ENCODE measurements at regions not wholly inside any gene's neighbourhood (a gene's known extent, or its start where the extent isn't known, plus 50 kb on each side); places are given as distances from the start of the nearest gene placed in this dataset.

GRCh38 chr12:108029051-108029835 lies 99.8 kb upstream of the WSCD2 start:
- no peaks in the 10 kb centered on the region for H3K36me3 Mint-ChIP-seq (ENCODE audit: insufficient read depth)
- no peaks in the 10 kb centered on the region for H3K4me1 Mint-ChIP-seq (ENCODE audit: low read depth)
- H3K4me3 Mint-ChIP-seq (ENCODE audit: low read depth): no peak overlapping the region
- H3K27me3 Mint-ChIP-seq: peaks cover 38% of the 10 kb centered on the region
- no peak overlapping the region for H3K27ac Mint-ChIP-seq
- no peak for DNase-seq (ENCODE audit: low spot score, unreplicated experiment)
- no peaks in the 10 kb centered on the region for H3K9me3 Mint-ChIP-seq (ENCODE audit: low read depth)
- TF ChIP-seq, protein P1, sequence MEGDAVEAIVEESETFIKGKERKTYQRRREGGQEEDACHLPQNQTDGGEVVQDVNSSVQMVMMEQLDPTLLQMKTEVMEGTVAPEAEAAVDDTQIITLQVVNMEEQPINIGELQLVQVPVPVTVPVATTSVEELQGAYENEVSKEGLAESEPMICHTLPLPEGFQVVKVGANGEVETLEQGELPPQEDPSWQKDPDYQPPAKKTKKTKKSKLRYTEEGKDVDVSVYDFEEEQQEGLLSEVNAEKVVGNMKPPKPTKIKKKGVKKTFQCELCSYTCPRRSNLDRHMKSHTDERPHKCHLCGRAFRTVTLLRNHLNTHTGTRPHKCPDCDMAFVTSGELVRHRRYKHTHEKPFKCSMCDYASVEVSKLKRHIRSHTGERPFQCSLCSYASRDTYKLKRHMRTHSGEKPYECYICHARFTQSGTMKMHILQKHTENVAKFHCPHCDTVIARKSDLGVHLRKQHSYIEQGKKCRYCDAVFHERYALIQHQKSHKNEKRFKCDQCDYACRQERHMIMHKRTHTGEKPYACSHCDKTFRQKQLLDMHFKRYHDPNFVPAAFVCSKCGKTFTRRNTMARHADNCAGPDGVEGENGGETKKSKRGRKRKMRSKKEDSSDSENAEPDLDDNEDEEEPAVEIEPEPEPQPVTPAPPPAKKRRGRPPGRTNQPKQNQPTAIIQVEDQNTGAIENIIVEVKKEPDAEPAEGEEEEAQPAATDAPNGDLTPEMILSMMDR (IDR thresholded peaks at IDR 0.05; ENCODE audit: unreplicated experiment): no peak

- Mint-ChIP-seq H3K27ac (no peak overlapping the region), H3K36me3 (ENCODE audit: insufficient read depth) (no peaks in the 10 kb centered on the region), H3K4me1 (ENCODE audit: low read depth) (no peaks in the 10 kb centered on the region), H3K27me3 (peaks cover 48% of the 10 kb centered on the region), H3K9me3 (ENCODE audit: low read depth) (no peaks in the 10 kb centered on the region), H3K4me3 (ENCODE audit: low read depth) (no peak overlapping the region)
- TF ChIP-seq, protein P1 (IDR thresholded peaks at IDR 0.05; ENCODE audit: unreplicated experiment): no peak
- no peak for DNase-seq (ENCODE audit: low spot score, unreplicated experiment)
Measured at GRCh38 chr12:108033090-108033489, 96.0 kb upstream of the WSCD2 start.

- TF ChIP-seq, protein P1 (IDR thresholded peaks at IDR 0.05; ENCODE audit: unreplicated experiment): no peak
- H3K9me3 Mint-ChIP-seq (ENCODE audit: low read depth): no peaks in the 10 kb centered on the region
- H3K36me3 Mint-ChIP-seq (ENCODE audit: insufficient read depth): no peaks in the 10 kb centered on the region
- DNase-seq (ENCODE audit: low spot score, unreplicated experiment): no peak
- no peaks in the 10 kb centered on the region for H3K4me1 Mint-ChIP-seq (ENCODE audit: low read depth)
- no peak overlapping the region for H3K4me3 Mint-ChIP-seq (ENCODE audit: low read depth)
- peaks cover 43% of the 10 kb centered on the region for H3K27me3 Mint-ChIP-seq
- no peak overlapping the region for H3K27ac Mint-ChIP-seq
Measured at GRCh38 chr12:108035372-108035771, 93.7 kb upstream of the WSCD2 start.

- Mint-ChIP-seq H3K4me3 (ENCODE audit: low read depth) (no peak overlapping the region), H3K36me3 (ENCODE audit: insufficient read depth) (no peaks in the 10 kb centered on the region), H3K9me3 (ENCODE audit: low read depth) (no peaks in the 10 kb centered on the region), H3K27ac (no peak overlapping the region), H3K27me3 (peaks cover 45% of the 10 kb centered on the region), H3K4me1 (ENCODE audit: low read depth) (no peaks in the 10 kb centered on the region)
- no peak for DNase-seq (ENCODE audit: low spot score, unreplicated experiment)
- TF ChIP-seq, protein P1 (IDR thresholded peaks at IDR 0.05; ENCODE audit: unreplicated experiment): no peak
Measured at GRCh38 chr12:108037960-108038359, 91.1 kb upstream of the WSCD2 start.

DNA sequence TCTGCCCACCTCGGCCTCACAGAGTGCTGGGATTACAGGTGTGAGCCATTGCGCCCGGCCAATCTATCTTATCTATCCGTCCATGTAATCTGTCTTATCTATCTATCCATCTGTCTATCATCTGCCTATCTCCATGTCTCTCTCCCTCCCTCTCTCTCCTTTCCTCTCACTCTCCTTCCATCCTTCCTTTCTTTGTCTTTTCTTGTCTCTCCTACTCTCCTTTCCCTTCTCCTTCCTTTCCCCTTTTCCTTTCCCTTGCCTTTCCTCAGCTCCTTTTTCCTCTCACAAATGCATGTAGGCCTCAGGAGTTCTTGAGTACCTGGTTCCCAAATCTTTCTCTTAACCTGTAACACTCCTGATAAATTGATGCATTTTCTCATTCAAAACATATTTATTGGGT lies 89.3 kb upstream of the WSCD2 start:
- TF ChIP-seq, protein P1 (IDR thresholded peaks at IDR 0.05; ENCODE audit: unreplicated experiment): no peak
- Mint-ChIP-seq H3K27ac (no peak overlapping the region), H3K4me1 (ENCODE audit: low read depth) (no peaks in the 10 kb centered on the region), H3K4me3 (ENCODE audit: low read depth) (no peak overlapping the region), H3K9me3 (ENCODE audit: low read depth) (no peaks in the 10 kb centered on the region), H3K27me3 (peaks cover 38% of the 10 kb centered on the region), H3K36me3 (ENCODE audit: insufficient read depth) (no peaks in the 10 kb centered on the region)
- no peak for DNase-seq (ENCODE audit: low spot score, unreplicated experiment)
